NCI-H460 (cell line): ENCODE measurements at regions not wholly inside any gene's neighbourhood (a gene's known extent, or its start where the extent isn't known, plus 50 kb on each side); places are given as distances from the start of the nearest gene placed in this dataset.

ENCODE experiments used
- DNase-seq: peaks from one replicate; pipeline ENCODE4 v3.0.0-alpha.2; 2016; ENCODE audit warnings: low read depth; ENCODE audit errors: extremely low read depth

GRCh38 chr5:103433211-103433610 lies 129.4 kb downstream of the NUDT12 start:
- DNase-seq: no peak

GRCh38 chr5:103428923-103429322 lies 133.7 kb downstream of the NUDT12 start:
- no peak for DNase-seq

GRCh38 chr5:103428411-103428871 lies 134.1 kb downstream of the NUDT12 start:
- DNase-seq: no peak

GRCh38 chr5:103427326-103427725 lies 135.3 kb downstream of the NUDT12 start:
- no peak for DNase-seq

- DNase-seq: no peak
Measured at GRCh38 chr5:103425686-103426454, 136.7 kb downstream of the NUDT12 start.

- DNase-seq: no peak
Measured at GRCh38 chr5:103424453-103425205, 138.0 kb downstream of the NUDT12 start.

GRCh38 chr5:103424026-103424425 lies 138.6 kb downstream of the NUDT12 start:
- no peak for DNase-seq

- no peak for DNase-seq
Measured at GRCh38 chr5:103422756-103423155, 139.8 kb downstream of the NUDT12 start.

- no peak for DNase-seq
Measured at GRCh38 chr5:103414604-103415003, 148.0 kb downstream of the NUDT12 start.

- no peak for DNase-seq
Measured at GRCh38 chr5:103411711-103412110, 150.9 kb downstream of the NUDT12 start.

- DNase-seq: no peak
Measured at GRCh38 chr5:103410172-103410571, 151.6 kb downstream of the MACIR start.

- DNase-seq: no peak
Measured at GRCh38 chr5:103409013-103409670, 150.6 kb downstream of the MACIR start.

- no peak for DNase-seq
Measured at GRCh38 chr5:103408408-103408807, 149.8 kb downstream of the MACIR start.

GRCh38 chr5:103407402-103407801 lies 148.8 kb downstream of the MACIR start:
- no peak for DNase-seq

- DNase-seq: no peak
Measured at GRCh38 chr5:103404483-103404882, 145.9 kb downstream of the MACIR start.

GRCh38 chr5:103402851-103403250 lies 144.3 kb downstream of the MACIR start:
- no peak for DNase-seq

GRCh38 chr5:103397739-103398581 lies 139.4 kb downstream of the MACIR start:
- no peak for DNase-seq

- no peak for DNase-seq
Measured at GRCh38 chr5:103394676-103395075, 136.1 kb downstream of the MACIR start.

GRCh38 chr5:103393101-103393754 lies 134.7 kb downstream of the MACIR start:
- DNase-seq: no peak

GRCh38 chr5:103391659-103392058 lies 133.1 kb downstream of the MACIR start:
- no peak for DNase-seq
